C4-2B (cell line): ENCODE measurements at regions not wholly inside any gene's neighbourhood (a gene's known extent, or its start where the extent isn't known, plus 50 kb on each side); places are given as distances from the start of the nearest gene placed in this dataset.

Experiments used
- H3K27ac ChIP-seq: fragments of 450-650 bp; 2 replicates; pipeline ENCODE4 v1.5.1; 2017
- ZFX ChIP-seq: fragments of 450-650 bp; IDR thresholded peaks from 2 replicates; pipeline ENCODE4 v1.6.1; 2017
- TF ChIP-seq, protein P1 (sequence below): fragments of 450-650 bp; conservative IDR thresholded peaks from 2 replicates; pipeline ENCODE4 v1.5.1; 2017; ENCODE audit warnings: mild to moderate bottlenecking

DNA sequence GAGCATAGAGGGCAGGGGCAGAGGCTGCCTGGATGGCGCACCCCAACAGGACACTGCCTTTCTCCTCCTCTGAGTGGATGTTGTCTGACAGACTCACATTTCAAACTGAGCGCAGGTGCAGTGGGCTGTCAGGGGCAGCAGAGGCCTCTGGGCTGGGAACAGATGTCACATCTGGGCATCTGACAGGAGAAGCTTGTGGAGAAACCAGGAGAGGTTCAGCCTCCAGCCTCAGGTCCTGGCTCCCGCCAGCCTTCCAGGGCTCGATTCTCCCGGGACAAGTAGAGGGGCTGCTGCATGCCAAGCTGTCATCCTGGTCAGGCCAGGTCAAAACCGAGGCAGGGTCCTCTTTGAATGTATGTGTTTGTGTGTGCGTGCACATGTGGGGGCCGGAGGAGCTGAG is 67.7 kb upstream of the SDK2 start:
- TF ChIP-seq, protein P1, sequence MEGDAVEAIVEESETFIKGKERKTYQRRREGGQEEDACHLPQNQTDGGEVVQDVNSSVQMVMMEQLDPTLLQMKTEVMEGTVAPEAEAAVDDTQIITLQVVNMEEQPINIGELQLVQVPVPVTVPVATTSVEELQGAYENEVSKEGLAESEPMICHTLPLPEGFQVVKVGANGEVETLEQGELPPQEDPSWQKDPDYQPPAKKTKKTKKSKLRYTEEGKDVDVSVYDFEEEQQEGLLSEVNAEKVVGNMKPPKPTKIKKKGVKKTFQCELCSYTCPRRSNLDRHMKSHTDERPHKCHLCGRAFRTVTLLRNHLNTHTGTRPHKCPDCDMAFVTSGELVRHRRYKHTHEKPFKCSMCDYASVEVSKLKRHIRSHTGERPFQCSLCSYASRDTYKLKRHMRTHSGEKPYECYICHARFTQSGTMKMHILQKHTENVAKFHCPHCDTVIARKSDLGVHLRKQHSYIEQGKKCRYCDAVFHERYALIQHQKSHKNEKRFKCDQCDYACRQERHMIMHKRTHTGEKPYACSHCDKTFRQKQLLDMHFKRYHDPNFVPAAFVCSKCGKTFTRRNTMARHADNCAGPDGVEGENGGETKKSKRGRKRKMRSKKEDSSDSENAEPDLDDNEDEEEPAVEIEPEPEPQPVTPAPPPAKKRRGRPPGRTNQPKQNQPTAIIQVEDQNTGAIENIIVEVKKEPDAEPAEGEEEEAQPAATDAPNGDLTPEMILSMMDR, result no peak
- no peak for TF ChIP-seq ZFX
- no peak overlapping the region for H3K27ac ChIP-seq

DNA sequence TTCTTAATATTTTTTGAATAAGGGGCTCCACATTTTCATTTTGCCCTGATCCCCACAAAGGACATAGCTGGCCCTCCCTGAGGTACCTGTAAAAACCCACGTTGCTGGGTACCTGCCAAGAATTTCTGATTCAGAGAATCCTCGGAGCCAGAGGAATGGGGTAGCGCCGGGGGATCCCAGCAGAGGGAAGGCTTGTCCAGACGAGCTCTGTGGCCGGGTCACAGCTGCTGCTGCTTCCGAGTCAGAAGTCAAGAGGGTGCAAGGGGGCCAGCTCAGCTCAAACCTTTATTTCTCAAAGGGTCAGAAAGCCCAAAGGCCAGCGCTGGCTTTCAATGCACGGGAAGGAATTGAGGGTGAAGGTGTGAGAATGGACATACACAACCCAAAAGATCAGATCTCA is 68.9 kb upstream of the SDK2 start:
- TF ChIP-seq ZFX, result no peak
- TF ChIP-seq, protein P1, result no peak
- H3K27ac ChIP-seq, result no peak overlapping the region

DNA sequence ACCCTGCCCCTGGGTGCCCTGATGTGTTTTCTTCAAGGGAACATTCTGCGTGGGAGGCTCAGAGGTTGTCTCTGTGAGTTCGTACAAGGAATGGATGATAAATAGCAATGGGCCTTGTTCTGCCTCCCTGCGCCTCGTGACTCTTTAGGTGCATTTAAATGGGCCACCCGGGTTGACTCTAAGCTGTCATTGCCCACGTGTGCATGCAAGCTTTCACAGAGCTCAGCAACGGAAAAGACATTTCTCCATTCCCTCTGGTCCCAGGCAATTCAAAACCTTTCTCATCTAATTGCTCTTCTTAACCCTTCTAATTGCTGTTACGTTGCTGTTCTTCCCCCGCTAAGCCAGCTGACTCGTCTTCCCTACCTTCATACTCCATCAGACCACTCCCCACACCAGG is 71.5 kb upstream of the SDK2 start:
- TF ChIP-seq, protein P1, result no peak
- TF ChIP-seq ZFX, result no peak
- H3K27ac ChIP-seq, result no peak overlapping the region

DNA sequence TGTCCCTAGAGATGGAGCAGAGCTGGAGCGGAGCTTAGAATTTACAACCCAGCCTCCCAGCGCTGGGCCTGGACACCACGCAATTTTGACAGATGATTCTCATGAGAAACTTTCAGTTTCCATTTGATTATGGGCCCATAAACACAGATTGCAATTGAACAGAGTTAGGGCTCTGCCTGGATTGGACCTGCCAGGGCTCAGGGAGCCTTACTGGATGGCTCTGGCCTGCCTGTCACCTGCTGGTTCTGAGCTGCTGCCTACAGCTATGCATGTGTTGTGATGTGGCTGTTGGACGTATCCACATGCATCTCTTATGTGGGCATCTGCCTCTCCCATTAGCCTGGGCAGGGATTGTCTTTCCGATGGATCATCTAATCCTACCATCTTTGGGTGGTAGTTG is 73.4 kb upstream of the SDK2 start:
- H3K27ac ChIP-seq, result no peak overlapping the region
- TF ChIP-seq ZFX, result no peak
- TF ChIP-seq, protein P1, result no peak

DNA sequence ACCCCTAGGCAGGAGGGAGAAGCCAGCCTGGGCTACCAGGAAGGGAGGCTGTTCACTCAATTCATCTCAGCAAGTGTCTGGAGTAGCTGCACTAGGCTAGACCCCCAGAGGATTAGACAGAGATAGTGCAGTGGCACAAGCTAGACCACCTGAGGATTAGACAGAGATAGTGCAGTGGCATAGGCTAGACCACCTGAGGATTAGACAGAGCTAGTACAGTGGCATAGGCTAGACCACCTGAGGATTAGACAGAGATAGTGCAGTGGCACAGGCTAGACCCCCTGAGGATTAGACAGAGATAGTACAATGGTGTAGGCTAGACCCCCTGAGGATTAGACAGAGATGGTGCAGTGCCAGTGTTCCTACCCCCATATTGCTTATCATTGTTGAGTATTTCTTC is 74.1 kb upstream of the SDK2 start:
- no peak for TF ChIP-seq ZFX
- TF ChIP-seq, protein P1, result no peak
- H3K27ac ChIP-seq, result no peak overlapping the region

DNA sequence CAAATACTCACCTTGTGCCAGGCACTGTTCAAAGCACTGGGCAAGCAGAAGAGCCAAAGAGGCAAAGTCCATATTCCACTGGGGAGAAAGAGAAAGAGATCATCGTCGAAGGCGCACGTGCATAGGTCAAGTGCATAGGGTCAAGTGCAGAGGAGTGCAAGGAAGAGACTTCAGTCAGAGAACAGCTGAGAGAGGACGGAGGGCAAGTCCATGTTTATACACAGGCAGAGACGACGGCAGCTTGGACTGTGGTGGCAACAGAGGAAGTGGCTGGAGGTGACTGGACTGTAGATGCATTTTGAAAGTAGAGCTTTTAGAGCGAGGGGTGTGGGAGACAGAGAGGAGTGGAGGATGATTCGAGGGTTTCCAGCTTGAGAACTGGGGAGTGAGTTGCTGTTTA is 74.7 kb upstream of the SDK2 start:
- TF ChIP-seq, protein P1, result no peak
- no peak overlapping the region for H3K27ac ChIP-seq

DNA sequence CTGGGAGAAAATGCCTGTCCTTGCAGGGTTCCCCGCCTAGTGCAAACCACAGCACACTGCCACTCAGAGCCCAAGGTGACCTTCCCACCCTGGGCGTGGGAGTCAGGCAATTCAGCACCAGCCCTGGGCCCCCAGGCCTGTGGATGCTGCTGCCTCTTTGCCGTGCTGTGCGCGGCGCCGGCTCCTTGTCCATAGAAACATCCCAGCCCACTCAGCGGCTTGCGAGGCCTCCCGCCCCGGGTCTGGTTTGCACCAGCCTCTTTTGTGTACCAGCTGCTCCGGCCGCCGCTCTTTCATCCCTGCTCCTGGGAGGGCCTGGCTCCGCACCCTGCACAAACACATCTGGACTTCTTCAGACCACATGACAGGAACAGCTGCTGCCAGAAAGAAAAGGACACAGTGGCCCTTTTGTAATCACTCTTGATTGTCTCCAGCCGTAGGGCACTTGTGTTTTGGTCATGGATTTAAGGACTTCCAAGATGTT is 75.4 kb upstream of the SDK2 start:
- no peak overlapping the region for H3K27ac ChIP-seq
- no peak for TF ChIP-seq ZFX
- TF ChIP-seq, protein P1, result no peak
